CD4-positive, alpha-beta T cell treated with Interleukin-12 subunit alpha and Interleukin-12 subunit beta, for 1 hour (primary cell): ENCODE measurements at regions not wholly inside any gene's neighbourhood (a gene's known extent, or its start where the extent isn't known, plus 50 kb on each side); places are given as distances from the start of the nearest gene placed in this dataset.

Experiments
- DNase-seq: peaks from one replicate; pipeline ENCODE4 v3.0.0-alpha.2; 2020

- DNase-seq: no peak
Measured at GRCh38 chr6:40973304-40973703, 65.7 kb downstream of the UNC5CL start.

DNA sequence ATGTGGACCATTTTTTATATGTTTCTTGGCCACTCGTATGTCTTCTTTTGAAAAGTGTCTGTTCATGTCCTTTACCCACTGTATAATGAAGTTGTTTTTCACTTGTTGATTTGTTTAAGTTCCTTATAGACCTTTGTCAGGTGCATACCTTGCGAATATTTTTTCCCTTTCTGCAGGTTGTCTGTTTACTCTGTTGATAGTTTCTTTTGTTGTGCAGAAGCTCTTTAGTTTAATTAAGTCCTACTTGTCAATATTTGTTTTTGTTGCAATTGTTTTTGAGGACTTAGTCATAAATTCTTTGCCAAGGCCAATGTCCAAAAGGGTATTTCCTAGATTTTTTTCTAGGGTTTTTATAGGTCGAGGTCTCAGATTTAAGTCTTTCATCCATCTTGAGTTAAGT, 66.2 kb downstream of the UNC5CL start:
- no peak for DNase-seq

- no peak for DNase-seq
Measured at GRCh38 chr6:40972190-40972589, 66.8 kb downstream of the UNC5CL start.

DNA sequence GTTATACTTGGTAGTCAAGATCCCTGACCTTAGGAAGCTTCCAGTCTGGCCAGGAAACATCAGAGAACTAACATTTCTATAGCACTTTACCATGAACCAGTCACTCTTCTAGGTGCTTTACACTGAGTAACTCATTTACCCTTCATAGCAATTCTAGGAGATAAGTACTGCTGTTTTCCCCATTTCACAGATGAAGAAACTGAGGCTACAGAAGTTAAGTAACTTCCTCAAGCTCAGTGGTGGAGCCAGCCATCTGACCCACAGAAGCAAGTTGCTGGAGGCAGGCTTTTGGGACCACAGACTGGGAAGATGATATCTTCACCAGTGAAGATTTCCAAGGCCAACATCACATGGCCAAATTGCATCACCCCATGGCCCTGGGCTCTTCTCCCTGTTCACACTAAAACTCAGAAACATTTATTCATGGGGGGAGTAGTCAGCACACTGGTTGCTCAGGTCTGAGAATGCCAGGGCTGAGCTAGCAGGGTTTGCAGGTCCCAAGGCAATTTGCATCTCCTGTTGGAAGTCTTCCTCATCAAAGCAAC, 70.3 kb downstream of the UNC5CL start:
- DNase-seq: no peak

GRCh38 chr6:40966860-40967259, 72.2 kb downstream of the UNC5CL start:
- no peak for DNase-seq

DNA sequence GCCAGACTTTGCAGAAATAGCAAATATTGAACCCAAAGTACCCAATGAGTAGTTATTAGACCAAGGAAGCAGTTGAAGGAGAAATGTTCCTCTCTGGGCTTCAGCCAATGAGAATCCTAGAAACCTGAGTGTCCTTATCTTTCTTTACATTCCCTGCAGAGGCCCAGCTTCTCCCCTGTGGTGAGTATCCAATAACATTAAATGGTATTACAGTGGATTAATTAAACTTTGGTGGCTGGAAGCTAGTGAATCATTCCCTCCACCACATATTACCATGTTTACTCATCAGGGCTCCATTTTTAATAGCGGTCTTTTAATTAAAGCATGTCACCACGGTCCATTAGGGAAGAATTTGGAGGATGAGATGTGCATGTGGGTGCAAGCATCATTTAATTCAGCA, 74.0 kb downstream of the UNC5CL start:
- no peak for DNase-seq

DNA sequence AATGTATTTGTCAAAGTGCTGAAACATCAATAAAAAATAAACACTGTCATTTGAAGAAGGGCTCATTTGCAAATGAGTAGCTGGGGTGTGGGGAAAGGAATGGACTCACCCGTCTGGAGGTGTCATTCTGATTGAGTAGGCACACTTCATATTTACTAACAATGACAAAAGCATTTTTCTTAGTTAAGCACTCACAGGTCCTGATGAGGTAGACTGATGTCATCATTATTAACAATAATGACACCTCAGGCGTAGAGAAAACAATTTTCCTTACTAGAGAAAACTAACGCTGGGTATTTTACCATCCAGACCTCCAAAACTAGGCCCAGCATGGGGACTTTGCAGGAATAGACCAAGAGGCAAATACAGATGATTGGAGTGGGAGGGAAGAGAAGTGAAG, 76.0 kb downstream of the UNC5CL start:
- DNase-seq: no peak

- no peak for DNase-seq
Measured at GRCh38 chr6:40962241-40962640, 76.8 kb downstream of the UNC5CL start.

DNA sequence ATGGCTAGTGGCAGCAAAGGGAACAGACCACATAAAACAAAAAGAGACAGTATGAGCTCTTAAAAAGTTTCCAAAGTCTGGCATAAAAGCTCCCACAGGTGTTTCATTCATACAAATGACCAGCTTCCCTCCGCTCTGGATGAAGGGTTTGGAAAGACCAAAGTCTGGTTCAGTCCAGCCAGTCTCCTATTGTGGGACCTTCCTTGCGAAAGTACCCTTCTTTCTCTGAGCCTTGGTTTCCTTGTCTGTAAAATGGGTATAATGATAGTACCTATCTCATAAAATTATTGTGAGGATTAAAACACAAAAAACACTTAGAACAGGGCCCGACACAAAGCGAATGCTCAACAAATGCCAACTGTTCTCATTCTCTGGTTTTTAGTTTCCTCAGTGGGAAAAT, 77.2 kb downstream of the UNC5CL start:
- no peak for DNase-seq

GRCh38 chr6:40960742-40961430, 78.1 kb downstream of the UNC5CL start:
- no peak for DNase-seq

GRCh38 chr6:40959781-40960327, 79.2 kb downstream of the UNC5CL start:
- DNase-seq: no peak

GRCh38 chr6:40958738-40959137, 80.3 kb downstream of the UNC5CL start:
- DNase-seq: no peak

GRCh38 chr6:40957616-40958492, 81.2 kb downstream of the UNC5CL start:
- no peak for DNase-seq

DNA sequence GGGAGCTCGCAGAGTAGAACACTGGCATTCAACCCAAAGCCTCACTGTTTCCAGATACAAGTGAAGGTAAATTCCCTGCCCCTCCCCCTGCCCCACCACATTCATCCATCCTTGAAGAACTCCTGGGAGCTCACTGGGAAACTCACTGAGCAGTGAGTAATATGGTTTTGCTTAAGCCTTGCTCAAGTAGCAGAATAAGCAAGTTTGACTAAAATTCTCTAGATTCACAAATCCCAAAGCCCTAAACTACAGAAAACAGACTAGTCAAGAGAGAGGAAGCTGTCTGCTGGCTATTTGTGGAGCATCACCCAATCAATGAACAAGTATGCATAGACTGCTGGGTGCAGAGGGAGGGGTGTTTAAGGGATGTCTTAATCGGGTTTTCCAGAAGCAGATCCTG, 82.1 kb downstream of the UNC5CL start:
- no peak for DNase-seq

DNA sequence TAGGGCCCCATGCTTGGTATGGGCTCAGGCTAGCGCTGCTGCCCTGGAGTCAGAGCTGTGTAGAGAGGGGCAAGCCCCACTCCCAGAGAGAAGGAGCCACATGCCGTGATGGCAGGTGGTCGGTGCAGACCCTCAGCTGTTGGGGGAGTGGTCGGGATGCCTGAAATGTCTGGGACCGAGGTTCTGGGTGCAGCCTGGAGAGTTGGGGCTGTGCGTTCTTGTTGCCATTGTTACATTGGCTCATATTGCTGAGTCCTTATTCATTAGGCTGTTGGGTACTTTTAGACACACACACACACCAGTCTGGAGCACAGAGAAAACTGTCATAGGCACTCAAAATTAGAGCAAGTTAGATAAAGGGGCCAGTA, 83.9 kb downstream of the UNC5CL start:
- DNase-seq: no peak

DNA sequence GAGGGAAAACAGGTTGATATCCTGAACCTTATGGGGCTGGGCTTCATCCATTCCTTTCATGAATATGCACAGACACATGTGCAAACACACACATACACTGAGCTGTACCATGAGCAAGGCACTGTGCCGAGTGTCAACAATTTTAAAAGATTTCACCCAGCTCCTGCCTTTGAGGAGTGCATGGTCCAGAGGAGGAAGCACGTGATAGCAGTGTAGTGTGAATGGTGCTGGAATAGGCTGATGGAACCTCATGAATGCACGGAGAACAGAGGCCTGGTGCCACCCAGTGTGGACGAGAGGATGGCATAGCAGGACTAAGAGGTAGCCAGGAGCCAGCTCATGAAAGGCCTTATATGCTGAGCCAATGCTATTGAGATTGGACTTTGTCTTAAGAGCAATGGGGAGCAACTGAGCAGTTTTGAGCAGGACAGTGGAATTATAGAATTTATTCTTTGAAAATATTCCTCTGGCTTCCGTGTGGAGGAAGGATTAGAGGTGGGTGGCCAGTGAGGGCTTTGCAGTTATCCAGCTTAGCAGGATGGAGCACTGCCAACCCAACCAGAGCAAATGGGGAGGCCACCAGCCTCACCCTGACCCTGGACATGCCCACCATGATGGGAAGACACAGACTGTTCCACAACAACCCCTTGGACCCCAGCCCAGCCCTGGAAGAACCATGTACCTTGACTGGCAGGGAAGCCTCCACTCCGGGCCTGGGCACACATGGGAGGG, 84.4 kb downstream of the UNC5CL start:
- no peak for DNase-seq

DNA sequence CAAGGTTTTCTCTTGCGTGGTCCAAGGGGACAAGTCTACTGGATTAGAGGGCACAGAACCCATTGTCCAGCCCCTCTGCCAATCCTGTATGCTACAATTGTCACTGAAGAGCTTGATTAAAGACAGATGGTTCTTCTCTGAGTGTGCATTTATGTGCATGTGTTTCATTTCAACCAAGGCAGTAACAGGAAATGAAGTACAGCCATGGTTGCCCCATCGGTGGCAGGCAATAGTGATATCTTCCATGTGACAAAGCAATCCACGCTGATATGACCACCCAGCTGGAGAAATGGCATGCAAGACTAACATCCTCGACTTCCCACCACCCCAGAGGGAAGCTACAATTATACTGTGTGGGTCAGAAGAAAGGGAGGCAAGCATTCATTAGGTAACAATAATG, 85.5 kb downstream of the UNC5CL start:
- no peak for DNase-seq

DNA sequence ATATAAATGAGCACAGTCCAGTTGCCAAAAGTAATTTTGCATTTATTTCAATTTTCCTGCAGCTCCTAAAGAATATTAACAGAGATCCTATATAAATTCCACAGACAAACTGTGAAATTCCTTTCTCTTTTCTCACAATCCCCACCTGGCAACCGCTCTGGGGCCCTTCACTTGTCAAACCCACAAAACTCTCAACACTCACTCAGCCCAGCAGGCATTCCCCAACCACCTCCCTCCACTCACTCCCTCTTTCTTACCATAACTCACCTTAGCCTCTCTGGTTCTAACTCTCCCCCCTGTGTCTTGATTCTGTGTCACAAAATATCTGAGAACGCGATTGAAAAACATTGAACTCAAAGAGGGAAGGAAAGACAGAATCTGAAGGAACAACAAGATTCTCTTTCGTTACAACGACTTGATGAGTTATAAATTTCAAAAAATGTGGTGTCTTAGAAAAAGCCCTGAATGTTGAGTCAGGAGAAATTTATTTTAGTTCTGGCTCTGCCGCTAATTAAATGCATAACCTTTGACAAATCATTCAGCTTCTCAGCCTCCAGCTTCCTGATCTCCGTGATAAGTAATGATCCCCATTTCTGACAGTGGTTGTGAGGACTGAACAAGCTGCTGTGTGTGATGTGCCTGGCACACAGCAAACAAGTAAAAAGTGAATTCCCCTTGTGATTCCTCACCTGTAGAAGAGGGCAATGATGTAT, 87.9 kb downstream of the UNC5CL start:
- no peak for DNase-seq

GRCh38 chr6:40948570-40948969, 90.5 kb downstream of the UNC5CL start:
- DNase-seq: no peak

- DNase-seq: no peak
Measured at GRCh38 chr6:40947876-40948526, 91.0 kb downstream of the UNC5CL start.

GRCh38 chr6:40946738-40947301, 92.2 kb downstream of the UNC5CL start:
- DNase-seq: no peak

DNA sequence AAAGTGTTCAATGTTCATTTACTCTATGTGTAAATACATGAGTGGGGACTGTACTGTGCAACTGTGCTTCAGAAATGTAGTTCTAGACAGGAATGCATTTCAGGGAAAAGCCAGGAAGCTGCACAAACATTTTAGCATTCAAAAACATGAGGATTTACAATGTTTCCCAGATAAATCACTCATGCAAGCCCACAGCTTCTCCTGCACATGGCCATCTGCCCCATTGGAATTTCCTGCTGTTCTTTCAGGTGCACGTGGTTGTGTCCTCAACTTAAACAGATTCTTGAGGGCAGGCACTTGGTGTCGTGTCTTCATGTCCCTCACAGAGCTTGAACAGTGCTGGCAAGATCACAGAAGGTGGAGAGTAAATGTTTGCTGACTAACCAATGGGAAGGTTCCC, 101.5 kb downstream of the UNC5CL start:
- DNase-seq: no peak
